SIG-M5 treated with dmso at 0.1 percent for 504 hours (cell line): ENCODE measurements at regions not wholly inside any gene's neighbourhood (a gene's known extent, or its start where the extent isn't known, plus 50 kb on each side); places are given as distances from the start of the nearest gene placed in this dataset.

Source experiments
- DNase-seq: peaks from one replicate; lab custom pipeline; 2025; ENCODE audit not compliant: unreplicated experiment; lab: John Stamatoyannopoulos, UW

DNA sequence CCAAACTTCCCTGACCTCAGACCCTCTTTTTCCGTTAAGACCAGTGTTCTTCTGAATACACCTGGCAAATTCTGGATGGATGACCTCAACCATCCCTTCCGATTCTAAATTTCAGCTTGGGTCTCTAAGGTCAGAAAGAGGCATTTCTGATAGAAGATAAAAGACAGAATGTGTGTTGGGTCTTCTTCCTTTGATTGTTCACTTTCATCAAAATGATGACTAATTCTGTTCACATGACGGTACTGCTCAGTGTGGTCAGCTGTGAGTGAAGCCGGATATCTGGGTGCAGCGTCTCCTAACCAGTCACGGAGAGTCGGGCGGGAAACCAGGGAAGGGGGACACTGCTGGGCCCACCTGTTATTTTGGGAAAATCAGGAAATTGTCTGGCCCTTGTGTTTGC lies 151.6 kb upstream of the NAV2 start:
- DNase-seq = no peak

DNA sequence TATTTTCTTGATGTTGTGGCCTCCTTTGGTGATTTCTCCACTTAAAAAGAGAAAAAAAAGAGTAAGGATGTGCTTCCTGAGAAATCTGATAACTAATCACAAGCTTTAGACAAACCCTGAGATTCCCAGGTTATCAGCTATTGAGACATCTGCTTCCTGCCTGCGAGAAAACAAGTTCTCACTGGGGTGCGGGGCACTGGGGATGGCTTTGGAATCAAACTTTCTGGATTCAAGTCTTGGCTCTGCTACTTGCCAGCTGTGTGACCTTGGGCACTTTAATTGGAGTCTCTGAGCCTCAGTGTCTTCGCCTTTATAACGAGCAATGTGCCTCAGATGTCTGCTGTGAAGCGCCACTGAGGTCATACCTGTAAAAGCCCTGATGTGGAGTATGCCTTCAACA lies 152.5 kb upstream of the NAV2 start:
- DNase-seq = no peak

DNA sequence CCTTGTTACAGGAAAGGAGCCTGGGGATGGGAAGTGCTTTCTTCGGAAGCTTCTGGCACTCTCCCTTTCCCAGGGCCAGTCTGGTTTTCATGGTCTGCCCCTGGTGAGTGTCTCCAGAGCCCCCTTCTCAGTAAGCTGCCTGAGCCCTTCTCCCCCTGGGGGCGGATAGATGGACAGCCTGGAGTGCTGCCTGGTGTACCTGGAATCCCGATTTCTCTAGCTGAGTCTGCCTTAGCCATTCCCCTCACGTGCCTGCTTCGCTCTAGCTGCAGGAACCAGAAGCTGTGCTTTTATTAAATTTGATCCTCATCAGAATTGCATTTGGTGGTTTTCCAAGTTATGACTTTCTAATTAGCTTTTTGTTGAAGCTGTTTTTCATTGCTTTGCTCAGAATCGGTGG lies 152.9 kb upstream of the NAV2 start:
- no peak for DNase-seq

DNA sequence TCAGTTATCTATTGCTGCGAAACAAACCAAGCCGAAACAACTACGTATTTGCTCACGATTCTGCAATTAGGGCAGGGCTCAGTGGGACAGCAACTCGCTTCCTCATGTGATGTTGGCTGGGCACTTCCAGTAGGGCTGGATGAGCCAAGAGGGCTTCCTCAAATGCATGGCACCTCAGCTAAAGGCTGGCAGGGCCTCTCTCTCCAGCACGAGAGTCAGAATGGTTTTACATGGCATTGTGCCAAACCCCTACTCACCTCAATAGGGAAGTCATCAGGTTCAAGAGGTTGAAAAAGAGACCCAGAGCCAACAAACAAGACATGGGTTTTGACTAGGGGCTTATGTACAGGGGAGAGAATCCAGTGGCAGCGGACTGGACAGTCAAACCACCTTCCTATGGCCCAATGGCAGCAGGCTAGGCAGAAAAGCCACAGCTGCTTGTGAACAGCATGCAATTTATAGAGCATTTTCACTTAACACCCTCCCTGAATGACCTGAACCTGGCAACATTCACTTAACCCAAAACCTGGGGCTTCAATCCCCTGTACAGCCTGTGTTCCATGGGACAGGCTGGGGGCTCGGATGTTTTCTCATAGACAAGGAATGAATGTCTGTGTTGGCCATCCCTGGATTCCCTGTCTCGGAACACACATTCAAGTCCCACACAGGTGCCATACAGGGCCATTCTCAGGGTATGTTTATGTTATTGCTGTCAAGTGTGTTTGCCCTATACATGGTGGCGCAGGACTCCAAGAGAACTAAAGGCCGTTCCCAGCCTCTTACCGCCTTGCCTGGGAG lies 154.2 kb upstream of the NAV2 start:
- no peak for DNase-seq

DNA sequence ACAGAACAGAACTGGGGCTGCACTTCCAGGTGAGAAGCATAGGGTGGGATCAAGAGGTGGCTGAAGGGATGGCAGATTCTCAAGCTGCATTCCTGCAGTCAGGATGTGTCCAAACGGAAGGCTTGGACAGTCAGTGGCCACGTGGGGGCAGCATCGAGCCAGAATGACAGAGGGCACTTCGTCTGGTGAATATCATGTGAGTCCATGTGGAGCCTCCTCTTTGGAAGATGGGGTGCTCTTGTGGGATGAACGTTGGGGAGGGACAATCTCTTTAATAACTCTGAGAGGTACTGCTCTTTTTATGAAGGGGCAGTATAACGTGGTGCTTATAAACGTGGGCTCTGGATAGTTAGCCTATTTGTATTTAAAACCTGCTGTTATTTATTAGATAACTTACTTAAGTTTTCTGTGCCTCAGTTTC lies 154.9 kb upstream of the NAV2 start:
- peak; percentile 13 for DNase-seq

DNA sequence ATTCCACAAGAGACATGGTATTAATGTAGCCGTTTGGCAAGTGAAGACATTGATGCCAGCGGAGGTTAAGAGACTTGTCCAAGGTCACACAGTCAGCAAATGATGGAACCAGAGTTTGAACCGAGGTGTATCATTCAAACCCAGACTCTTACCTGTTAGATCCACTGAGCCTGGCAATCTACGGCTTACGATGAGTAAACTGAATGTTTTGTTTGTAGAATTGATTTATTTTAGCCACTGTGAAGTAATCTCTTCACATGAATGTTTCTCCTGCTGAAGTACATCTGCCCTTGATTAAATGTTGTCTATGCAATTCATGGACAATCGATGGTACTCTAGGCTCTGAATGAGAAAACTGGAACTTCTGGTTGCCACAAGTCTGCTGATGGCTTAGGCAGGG lies 155.5 kb upstream of the NAV2 start:
- DNase-seq = no peak

DNA sequence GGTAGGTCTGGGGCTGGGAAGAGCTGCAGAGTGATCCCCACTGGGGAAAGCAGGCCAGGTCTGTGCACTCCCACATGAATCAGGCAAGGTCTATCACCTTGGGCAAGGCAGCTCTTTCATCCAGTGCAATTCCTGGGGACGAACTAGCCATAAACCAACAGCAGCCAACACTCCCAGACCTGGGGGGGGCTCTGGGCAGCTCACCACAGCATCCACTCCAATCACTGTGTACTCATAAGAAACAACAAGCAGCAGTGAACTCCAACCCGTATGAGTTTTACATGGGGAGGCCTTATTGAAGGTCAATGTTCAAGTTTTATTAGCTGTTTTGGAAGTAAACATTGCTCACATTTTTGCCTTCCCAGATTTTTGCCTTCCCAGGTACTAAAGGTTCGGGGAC lies 157.4 kb upstream of the NAV2 start:
- no peak for DNase-seq

DNA sequence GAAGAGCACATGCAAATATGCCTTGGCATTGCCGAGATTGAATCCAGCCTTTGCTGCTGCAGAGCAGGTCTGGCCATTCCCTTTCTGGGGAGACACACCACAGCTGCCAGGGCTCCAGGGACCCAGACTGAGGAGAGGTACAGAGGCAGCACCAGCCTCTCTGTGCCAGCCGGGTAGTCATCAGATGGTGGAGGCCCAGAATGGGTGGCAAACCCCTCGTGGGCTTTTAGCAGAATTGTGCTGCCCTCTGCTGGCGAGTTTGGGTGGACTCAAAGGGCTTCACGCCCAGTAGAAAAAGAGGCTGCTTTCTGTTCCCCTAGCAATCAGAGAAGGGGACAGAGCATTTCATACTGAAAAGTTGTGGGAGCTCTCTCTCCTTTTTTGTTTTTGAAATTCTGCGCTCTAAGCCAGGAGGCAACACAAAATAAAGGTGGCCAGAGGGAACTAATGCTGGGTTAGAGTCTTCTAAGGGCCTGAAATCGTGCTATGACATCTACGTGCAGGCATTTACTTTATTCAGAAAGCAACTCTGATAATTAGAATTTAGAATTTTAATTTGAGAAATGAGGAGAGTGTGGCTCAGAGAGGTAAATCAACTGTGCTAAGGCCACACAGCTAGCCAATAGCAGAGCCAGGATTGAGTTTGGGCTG lies 158.8 kb upstream of the NAV2 start:
- DNase-seq = peak; percentile 39

DNA sequence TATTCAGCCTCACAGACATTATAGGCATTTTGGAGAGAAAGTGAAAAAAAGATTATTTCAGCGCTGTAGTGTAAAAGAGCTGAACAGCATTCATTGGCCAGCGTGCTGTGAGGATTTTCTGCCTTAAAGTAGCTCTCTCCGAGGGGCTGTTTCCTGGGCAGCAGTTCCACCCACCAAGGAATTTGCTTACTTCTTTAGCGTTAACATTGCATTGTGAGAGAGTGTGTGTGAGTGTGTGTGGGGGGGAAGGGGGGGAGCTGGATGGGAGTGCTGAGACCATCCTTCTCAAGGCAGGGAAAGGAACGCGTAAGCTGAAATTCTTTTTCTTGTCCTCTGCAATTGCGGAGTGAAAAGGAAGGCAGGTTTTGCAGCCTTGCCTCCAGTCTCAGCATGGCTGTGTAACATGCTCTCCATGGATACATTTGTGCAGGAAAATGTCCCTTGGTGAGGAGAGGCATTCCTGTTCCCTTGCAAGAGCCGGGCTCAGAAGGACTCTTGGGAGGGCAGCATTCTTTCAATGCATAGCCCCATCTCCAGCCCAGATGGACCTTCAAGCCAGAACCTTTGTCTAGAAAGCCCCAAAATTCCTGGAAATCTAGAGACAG lies 159.9 kb upstream of the NAV2 start:
- no peak for DNase-seq

DNA sequence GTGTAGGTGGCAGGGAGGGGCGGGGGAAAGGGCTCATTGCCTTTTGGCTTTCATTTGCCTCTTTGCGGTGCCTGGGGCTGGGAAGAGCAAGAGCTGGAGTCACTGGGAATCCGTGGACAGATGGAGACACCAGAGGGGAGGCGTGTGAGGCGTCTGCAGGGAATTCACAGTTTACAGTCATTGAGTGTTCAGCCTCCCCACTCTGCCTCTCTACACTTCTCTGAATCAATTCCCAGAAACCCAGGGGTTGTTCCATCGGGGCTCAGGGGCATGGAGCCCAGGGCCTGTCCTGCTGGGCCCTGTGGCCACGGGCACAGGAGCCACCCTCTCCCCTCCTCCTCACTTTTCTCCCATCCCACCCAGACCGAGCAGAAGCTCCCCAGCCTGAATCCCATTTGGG lies 160.5 kb upstream of the NAV2 start:
- DNase-seq = no peak

DNA sequence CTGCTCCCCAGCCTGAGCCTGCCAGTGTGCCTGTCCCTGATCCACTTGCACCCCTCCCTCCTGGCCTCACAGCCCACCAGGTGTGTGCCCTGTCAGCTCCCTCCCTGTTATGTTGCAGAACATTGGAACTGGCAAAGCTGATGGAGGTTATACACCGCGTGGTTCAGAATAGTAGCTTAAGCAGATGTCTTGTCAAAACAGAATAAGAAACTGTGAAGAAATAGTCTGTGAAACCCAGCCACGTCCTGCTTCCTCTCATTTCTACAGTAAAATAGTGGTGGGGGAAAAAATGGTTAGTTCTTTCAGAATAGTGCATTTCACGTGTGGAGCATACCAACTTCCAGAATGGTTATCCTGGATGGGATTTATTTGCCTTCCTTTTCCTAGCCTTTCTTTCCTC lies 161.2 kb upstream of the NAV2 start:
- DNase-seq = no peak

DNA sequence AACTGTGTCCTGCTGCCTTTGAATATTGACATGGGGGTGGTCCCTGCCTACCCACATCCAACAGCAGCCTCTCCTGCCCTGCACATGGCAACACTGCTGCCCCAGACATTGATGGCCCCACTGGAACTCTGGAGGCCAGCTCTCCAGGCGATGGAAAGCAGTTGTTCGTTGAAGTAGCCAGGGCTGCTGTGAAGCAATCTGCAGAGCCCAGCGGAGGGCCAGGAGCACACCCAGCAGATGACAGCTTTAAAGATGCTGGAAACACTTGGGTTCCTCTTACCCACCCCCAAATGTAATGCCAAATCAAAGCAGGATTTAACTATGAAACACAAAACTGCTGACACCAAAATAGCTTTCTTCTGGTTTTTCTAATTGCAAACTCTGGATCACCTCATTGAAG lies 165.6 kb upstream of the NAV2 start:
- no peak for DNase-seq

DNA sequence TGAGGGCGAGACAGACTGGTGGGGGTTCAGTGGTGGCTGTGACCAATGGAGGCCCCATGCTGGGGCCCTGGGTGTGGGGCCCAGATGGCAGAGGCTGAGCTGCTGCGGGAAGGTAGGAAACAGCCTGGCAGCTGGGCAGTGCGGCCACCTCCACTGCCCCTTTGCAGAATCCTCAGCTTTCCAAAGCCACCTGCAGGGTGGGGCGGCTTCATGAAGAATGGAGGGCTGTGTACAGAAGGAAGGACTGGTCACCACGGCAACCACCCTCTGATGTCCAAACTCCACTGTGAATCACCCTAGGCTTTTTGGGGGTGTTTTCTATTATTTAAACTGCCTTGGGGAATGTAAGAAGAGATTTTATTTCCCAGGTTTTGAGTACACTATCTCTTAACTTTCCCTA lies 166.3 kb upstream of the NAV2 start:
- DNase-seq = no peak

DNA sequence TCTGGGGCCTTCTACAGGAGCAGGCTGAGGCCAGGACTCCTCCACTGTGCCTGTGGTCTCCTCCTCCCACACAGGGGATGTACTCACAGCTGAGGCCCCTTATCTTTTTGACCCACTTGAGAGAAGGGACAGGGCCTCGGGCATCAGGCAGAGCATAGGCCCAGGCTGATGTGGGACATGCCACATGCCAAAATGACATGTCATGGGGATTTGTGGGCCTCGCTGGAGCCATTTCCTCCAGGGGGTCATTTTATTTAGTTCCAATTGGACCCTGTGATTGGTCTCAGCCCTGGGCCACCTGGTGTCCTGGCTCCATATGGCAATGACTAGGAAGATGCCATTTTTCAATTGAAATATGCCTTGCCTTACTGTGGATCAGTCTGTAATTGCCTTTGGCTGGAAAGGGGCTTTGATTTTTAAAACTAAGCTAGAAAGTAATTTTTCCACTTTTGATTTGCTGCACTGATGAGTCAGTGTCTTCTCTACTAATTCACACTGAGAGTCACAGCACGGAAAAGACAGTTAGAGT lies 171.1 kb upstream of the NAV2 start:
- DNase-seq = no peak

DNA sequence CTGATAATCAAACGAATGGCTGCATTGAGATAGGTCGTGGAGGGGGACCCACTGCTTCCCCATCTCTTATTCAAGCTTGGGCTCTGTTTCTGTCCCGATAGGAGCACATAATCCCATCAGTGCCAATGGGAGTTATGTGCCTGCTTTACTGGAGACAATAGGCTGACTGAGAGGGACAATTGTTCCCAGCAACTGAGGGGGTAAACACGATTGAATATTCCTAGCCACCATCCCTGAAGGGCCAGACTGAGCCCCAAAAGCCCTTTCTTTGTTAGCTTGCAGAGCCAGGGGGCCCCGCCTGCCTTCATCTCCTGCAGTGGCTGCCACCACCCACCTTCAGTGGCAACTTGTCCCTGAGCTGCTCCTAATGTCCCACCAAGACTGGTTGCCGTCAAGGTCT lies 172.8 kb upstream of the NAV2 start:
- DNase-seq = no peak

DNA sequence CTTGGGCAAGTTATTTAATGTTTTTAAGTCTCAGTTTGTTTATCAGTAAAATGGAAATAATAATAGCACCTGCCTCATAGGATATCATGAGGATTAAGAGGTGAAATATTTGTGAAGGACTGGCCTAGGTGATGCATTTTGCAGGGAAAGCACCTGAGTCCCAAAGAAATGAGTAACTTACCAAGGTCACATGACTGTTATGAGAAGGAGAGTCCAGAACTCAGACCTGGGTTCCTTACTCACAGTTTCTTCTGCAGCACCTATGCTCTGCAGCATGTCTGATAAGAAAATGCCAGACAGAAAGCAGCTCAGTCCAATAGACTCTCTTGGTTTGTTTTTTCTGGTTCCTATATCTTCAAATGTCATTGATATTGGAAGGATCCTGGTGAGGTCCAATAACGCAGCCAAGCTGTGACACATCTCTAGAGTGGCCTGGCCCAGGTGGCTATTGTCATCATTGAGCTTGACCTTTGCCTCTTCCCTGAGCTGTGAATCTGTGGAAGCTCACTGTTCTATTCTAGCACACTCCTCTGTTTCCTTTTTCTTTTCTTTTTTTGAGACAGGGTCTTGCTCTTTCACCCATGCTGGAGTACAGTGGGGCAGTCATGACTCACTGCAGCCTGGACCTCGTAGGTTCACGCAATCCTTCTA lies 174.7 kb upstream of the NAV2 start:
- no peak for DNase-seq

DNA sequence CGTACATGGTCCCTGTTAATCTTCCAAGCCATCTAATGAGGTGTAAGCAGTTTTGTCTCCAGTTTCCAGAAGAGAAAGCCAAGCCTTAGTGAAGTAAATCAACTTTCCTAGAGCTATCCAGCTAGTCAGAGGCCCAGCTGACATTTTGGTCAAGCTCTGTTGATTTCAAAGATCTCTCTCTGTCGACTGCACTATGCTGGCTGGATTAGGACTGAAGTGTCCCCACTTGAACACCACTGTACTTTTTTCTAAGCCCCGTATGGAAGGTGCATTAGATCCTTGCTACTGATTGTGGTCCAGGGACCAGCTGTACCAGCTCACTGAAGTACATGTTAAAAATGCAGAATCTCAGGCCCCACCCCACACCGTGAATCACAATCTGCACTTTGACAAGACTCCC lies 176.5 kb upstream of the NAV2 start:
- no peak for DNase-seq

DNA sequence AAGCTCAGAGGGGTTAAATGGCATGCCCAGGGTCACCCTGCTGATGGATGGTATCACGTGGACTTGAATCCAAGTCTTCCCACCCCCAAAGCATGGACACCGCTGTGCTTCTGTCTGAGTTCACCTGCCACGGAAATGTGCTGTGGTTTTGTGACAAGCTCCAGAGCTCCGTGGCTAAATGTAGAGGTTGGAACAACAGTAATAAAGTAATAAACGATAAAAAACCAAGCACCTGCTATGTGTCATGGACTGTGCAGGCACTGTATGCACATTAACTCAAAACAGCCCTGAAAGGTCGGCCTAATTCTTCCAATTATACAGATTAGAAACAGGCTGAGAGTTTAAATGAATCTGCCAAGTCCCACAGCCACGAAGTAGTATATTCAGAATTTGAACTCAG lies 182.1 kb upstream of the NAV2 start:
- no peak for DNase-seq

DNA sequence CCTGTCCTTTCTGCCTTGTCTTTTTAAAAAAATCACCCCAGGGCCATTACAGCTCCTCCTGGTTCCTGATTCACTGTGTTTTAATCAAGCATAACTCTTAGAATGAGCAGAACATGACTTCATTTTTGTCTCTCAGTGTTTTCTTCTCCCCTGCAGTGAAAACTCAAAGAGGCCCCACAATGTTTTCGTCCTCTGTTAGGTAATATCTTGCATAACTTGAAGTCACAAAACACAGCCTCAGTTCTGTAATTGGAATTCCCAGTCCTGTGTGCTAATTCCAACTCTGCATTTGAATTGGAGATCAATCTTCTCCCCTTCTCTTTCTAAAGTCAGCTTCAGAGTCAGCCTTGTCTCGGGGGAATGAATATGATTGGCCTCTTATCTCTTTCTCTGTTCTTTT lies 186.5 kb upstream of the NAV2 start:
- DNase-seq = no peak

DNA sequence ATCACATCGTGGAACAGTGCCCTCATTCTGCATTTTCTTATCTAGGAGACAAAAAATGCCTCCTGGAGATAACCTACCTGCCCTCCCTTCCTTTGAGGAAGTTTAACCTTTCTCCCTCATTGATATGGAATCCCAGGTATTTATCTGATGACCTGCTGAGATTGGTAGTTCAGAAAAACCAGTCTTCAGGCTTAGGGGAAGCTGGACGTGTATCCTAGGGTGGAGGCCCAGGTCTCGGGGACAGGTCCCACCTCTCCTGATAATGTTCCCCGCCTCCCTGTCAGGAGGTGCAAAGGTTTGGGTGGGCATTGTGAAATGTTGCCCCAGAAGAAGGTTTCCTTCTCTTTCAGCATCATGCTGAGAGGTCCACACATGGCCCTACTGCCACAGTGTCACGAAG lies 186.9 kb upstream of the NAV2 start:
- no peak for DNase-seq

DNA sequence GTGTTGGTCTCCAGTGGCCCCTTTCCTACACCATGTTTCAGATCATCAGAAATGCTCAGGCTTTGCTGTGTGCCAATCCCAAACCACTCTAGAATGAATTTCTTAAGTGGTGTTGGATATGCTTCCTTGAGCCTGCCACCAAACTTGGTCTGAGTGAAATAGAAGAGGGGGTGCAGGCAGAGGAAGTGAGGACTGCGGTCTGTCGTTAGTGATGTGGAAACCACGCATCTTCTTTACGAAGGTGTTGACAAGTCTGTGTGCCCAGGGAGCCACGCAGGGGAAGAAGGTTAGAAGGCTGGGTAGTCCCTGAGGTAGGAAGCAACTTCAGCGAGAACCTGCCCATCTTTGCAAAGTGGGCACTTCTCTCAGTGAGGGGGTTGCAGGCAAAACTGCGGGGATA lies 187.4 kb upstream of the NAV2 start:
- DNase-seq = no peak

DNA sequence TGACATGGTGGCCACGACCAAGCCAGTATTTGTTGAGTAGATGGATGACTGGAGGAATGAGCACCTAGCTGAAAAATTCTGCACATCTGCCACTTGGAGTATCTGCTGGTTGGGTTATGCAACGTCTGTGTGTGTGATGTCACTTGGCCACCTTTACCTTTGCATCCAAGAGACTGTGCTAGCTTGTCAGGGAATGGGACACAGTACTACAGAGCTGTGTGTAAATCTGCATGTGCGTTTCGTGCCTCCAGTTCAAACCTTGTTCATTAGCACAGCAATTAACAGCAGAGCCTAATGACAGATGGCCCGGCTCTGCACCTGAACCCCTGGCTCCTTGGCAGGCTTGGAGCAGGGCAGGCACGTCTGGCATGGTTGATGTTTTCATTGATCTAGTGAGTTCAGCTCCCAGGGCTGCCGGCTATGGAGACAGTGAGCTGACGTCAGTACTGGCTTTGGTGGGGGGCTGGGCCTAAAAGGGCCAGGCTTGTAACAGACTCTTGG lies 188.4 kb upstream of the NAV2 start:
- no peak for DNase-seq
